Uterus (tissue), 3 donors: ENCODE measurements at regions not wholly inside any gene's neighbourhood (a gene's known extent, or its start where the extent isn't known, plus 50 kb on each side); places are given as distances from the start of the nearest gene placed in this dataset.
"Not testable (repeated sequence)": the region's sequence is repeated elsewhere in the genome, so short reads cannot be mapped to it uniquely, and the experiment has no call there.

ENCODE experiments used
- DNase-seq, 2 donors: peaks; one replicate each; pipeline ENCODE4 v3.0.0-alpha.2; 2019 to 2020
- H3K27ac ChIP-seq, 2 donors: fragments of 200-600 bp; sonication (generic); 1 replicate in 1 of 2; 2 replicates in 1 of 2; pipeline ENCODE4 v1.5.1; 2016 to 2018
- H3K27me3 ChIP-seq, 2 donors: fragments of 200-600 bp; sonication (generic); one replicate each; pipeline ENCODE4 v1.5.1; 2018 to 2019; ENCODE audit warnings: control low read depth in 1 of 2
- H3K36me3 ChIP-seq, 2 donors: fragments of 200-600 bp; sonication (generic); one replicate each; pipeline ENCODE4 v1.5.1; 2019; ENCODE audit warnings: control low read depth in 1 of 2
- H3K4me1 ChIP-seq, 2 donors: fragments of 200-600 bp; sonication (generic); one replicate each; pipeline ENCODE4 v1.5.1; 2018 to 2019; ENCODE audit warnings: control low read depth in 1 of 2
- H3K4me3 ChIP-seq, 2 donors: fragments of 200-600 bp; sonication (generic); 1 replicate in 1 of 2; 2 replicates in 1 of 2; pipeline ENCODE4 v1.5.1; 2018 to 2019; ENCODE audit warnings: mild to moderate bottlenecking in 1 of 2
- H3K9me3 ChIP-seq, 2 donors: fragments of 200-600 bp; sonication (generic); one replicate each; pipeline ENCODE4 v1.5.1; 2019; ENCODE audit warnings: control low read depth in 1 of 2
- CTCF ChIP-seq, 4 experiments: fragments of 200-600 bp in 2 of 4; fragments of 450-650 bp in 2 of 4; sonication (generic) in 2 of 4; IDR thresholded peaks; one replicate each; pipeline ENCODE4 v1.5.1; 2016 to 2019; ENCODE audit warnings: antibody characterized with exemption in 4 of 4, mild to moderate bottlenecking in 2 of 4, moderate library complexity in 1 of 4
- POLR2A ChIP-seq, 2 donors: fragments of 450-650 bp; IDR thresholded peaks; one replicate each; pipeline ENCODE4 v1.6.1; 2016; ENCODE audit warnings: antibody characterized with exemption in 2 of 2, mild to moderate bottlenecking in 1 of 2, moderate library complexity in 1 of 2
- intact Hi-C: fragments of 100-400 bp; cut with DNase I; formaldehyde crosslinking; loops from one replicate; pipeline ENCODE4 v1.15.1; 2023; ENCODE audit warnings: low total_unique reads
- donor health status: DM: yes; HTN: yes; CAD: no.

GRCh38 chr6:67450641-67451040, 1184.4 kb upstream of the ADGRB3 start:
- no peak overlapping the region for H3K4me3 ChIP-seq
- H3K9me3 ChIP-seq: no peaks in the 10 kb centered on the region
- H3K36me3 ChIP-seq: no peaks in the 10 kb centered on the region
- no peaks in the 10 kb centered on the region for H3K27me3 ChIP-seq
- H3K4me1 ChIP-seq: no peaks in the 10 kb centered on the region
- TF ChIP-seq CTCF (IDR thresholded peaks at IDR 0.05) (no peak), POLR2A (IDR thresholded peaks at IDR 0.05) (no peak)
- intact Hi-C loops: no loop called here
- no peak for DNase-seq
- H3K27ac ChIP-seq: no peak overlapping the region

GRCh38 chr6:67449602-67450001, 1185.5 kb upstream of the ADGRB3 start:
- no peak for DNase-seq
- H3K27ac ChIP-seq: no peak overlapping the region
- intact Hi-C loops: no loop called here
- no peak overlapping the region for H3K4me3 ChIP-seq
- no peaks in the 10 kb centered on the region for H3K36me3 ChIP-seq
- H3K4me1 ChIP-seq: no peaks in the 10 kb centered on the region
- no peaks in the 10 kb centered on the region for H3K27me3 ChIP-seq
- TF ChIP-seq POLR2A (IDR thresholded peaks at IDR 0.05) (no peak), CTCF (IDR thresholded peaks at IDR 0.05) (no peak)
- no peaks in the 10 kb centered on the region for H3K9me3 ChIP-seq

GRCh38 chr6:67433124-67433523, 1202.0 kb upstream of the ADGRB3 start:
- Histone ChIP-seq H3K27me3 (no peaks in the 10 kb centered on the region), H3K4me1 (no peaks in the 10 kb centered on the region), H3K36me3 (no peaks in the 10 kb centered on the region), H3K27ac (no peak overlapping the region), H3K9me3 (no peaks in the 10 kb centered on the region), H3K4me3 (no peak overlapping the region)
- intact Hi-C loops: no loop called here
- no peak for DNase-seq
- TF ChIP-seq POLR2A (IDR thresholded peaks at IDR 0.05) (no peak), CTCF (IDR thresholded peaks at IDR 0.05) (no peak)

GRCh38 chr6:67431076-67431475, 1204.0 kb upstream of the ADGRB3 start:
- no peak overlapping the region for H3K27ac ChIP-seq
- no peaks in the 10 kb centered on the region for H3K27me3 ChIP-seq
- TF ChIP-seq CTCF (IDR thresholded peaks at IDR 0.05) (no peak), POLR2A (IDR thresholded peaks at IDR 0.05) (no peak)
- intact Hi-C loops: no loop called here
- H3K9me3 ChIP-seq: no peaks in the 10 kb centered on the region
- no peaks in the 10 kb centered on the region for H3K36me3 ChIP-seq
- no peak for DNase-seq
- no peak overlapping the region for H3K4me3 ChIP-seq
- no peaks in the 10 kb centered on the region for H3K4me1 ChIP-seq

GRCh38 chr6:67426686-67427085, 1208.4 kb upstream of the ADGRB3 start:
- H3K4me1 ChIP-seq, H3K4me3 ChIP-seq, DNase-seq, H3K9me3 ChIP-seq, intact Hi-C loops, H3K27me3 ChIP-seq, H3K27ac ChIP-seq, H3K36me3 ChIP-seq: not testable (repeated sequence)

GRCh38 chr6:67412035-67412434, 1223.0 kb upstream of the ADGRB3 start:
- H3K9me3 ChIP-seq: no peaks in the 10 kb centered on the region
- no peak overlapping the region for H3K4me3 ChIP-seq
- TF ChIP-seq CTCF (IDR thresholded peaks at IDR 0.05) (no peak), POLR2A (IDR thresholded peaks at IDR 0.05) (no peak)
- H3K27me3 ChIP-seq: no peaks in the 10 kb centered on the region
- no peaks in the 10 kb centered on the region for H3K4me1 ChIP-seq
- intact Hi-C loops: no loop called here
- no peak overlapping the region for H3K27ac ChIP-seq
- H3K36me3 ChIP-seq: no peaks in the 10 kb centered on the region
- no peak for DNase-seq
